ENCODE measurements at regions not wholly inside any gene's neighbourhood (a gene's known extent, or its start where the extent isn't known, plus 50 kb on each side); places are given as distances from the start of the nearest gene placed in this dataset.

GRCh38 chr18:47457614-47458013 is 206.2 kb upstream of the SKOR2 start:
- no peak for DNase-seq

- no peak for DNase-seq
These were observed 201.6 kb upstream of the SKOR2 start for GRCh38 chr18:47453038-47453437.

GRCh38 chr18:47448956-47449355 is 197.5 kb upstream of the SKOR2 start:
- DNase-seq = no peak

GRCh38 chr18:47441914-47442313 is 190.5 kb upstream of the SKOR2 start:
- no peak for DNase-seq

GRCh38 chr18:47438001-47438400 is 186.5 kb upstream of the SKOR2 start:
- DNase-seq = no peak

GRCh38 chr18:47436871-47437270 is 185.4 kb upstream of the SKOR2 start:
- no peak for DNase-seq

- DNase-seq = no peak
These were observed 182.8 kb upstream of the SKOR2 start for GRCh38 chr18:47434214-47434746.

- DNase-seq = no peak
These were observed 176.6 kb upstream of the SKOR2 start for GRCh38 chr18:47427923-47428637.

GRCh38 chr18:47427072-47427471 is 175.6 kb upstream of the SKOR2 start:
- DNase-seq = no peak

- no peak for DNase-seq
These were observed 173.9 kb upstream of the SKOR2 start for GRCh38 chr18:47425365-47425764.

- no peak for DNase-seq
These were observed 171.1 kb upstream of the SKOR2 start for GRCh38 chr18:47422524-47422923.

- no peak for DNase-seq
These were observed 168.7 kb upstream of the SKOR2 start for GRCh38 chr18:47420130-47420529.

GRCh38 chr18:47418746-47419145 is 167.3 kb upstream of the SKOR2 start:
- no peak for DNase-seq

- no peak for DNase-seq
These were observed 166.3 kb upstream of the SKOR2 start for GRCh38 chr18:47417807-47418206.

- DNase-seq = no peak
These were observed 164.4 kb upstream of the SKOR2 start for GRCh38 chr18:47415881-47416280.

- DNase-seq = no peak
These were observed 161.9 kb upstream of the SKOR2 start for GRCh38 chr18:47413327-47413726.

- DNase-seq = no peak
These were observed 161.5 kb upstream of the SKOR2 start for GRCh38 chr18:47412924-47413323.

GRCh38 chr18:47411159-47411558 is 159.7 kb upstream of the SKOR2 start:
- DNase-seq = no peak

- DNase-seq = no peak
These were observed 158.7 kb upstream of the SKOR2 start for GRCh38 chr18:47410139-47410538.

GRCh38 chr18:47409519-47409918 is 158.1 kb upstream of the SKOR2 start:
- DNase-seq = no peak

- DNase-seq = no peak
These were observed 156.3 kb upstream of the SKOR2 start for GRCh38 chr18:47407736-47408135.

GRCh38 chr18:47404845-47405244 is 153.4 kb upstream of the SKOR2 start:
- no peak for DNase-seq

- DNase-seq = no peak
These were observed 152.5 kb upstream of the SKOR2 start for GRCh38 chr18:47403949-47404348.

- DNase-seq = no peak
These were observed 151.9 kb upstream of the SKOR2 start for GRCh38 chr18:47403317-47403716.

GRCh38 chr18:47399475-47399874 is 148.0 kb upstream of the SKOR2 start:
- DNase-seq = no peak
